Kidney (tissue), 13 donors: ENCODE measurements at regions not wholly inside any gene's neighbourhood (a gene's known extent, or its start where the extent isn't known, plus 50 kb on each side); places are given as distances from the start of the nearest gene placed in this dataset.
A peak's percentile ranks its signal among the peaks of the same experiment; 100 is the strongest.

Experiments
- DNase-seq, 5 donors: peaks; one replicate each; pipeline ENCODE4 v3.0.0-alpha.2; 2013 to 2020
- FAIRE-seq: peaks from 2 replicates; lab custom pipeline; 2012; peaks lifted over from hg19 to GRCh38; lab: Jason Lieb, UNC
- H3K27ac ChIP-seq, 2 donors: one replicate each; pipeline ENCODE4 v1.7.0; 2013; ENCODE audit warnings: low read depth in 2 of 2, low read length in 2 of 2, inconsistent platforms in 1 of 2
- H3K27me3 ChIP-seq: one replicate; pipeline ENCODE4 v1.7.1; 2013; ENCODE audit warnings: low read length, inconsistent platforms; ENCODE audit not compliant: control insufficient read depth, insufficient read depth
- H3K36me3 ChIP-seq, 3 donors: one replicate each; pipeline versions ENCODE4 v1.7.0 to v1.7.1; 2013; ENCODE audit warnings: low read length in 3 of 3, control low read depth in 1 of 3, inconsistent platforms in 1 of 3; ENCODE audit not compliant: insufficient read depth in 3 of 3, control insufficient read depth in 2 of 3
- H3K4me1 ChIP-seq, 3 donors: one replicate each; pipeline versions ENCODE4 v1.7.0 to v1.7.1; 2013; ENCODE audit warnings: low read length in 3 of 3, inconsistent platforms in 1 of 3, low read depth in 1 of 3; ENCODE audit not compliant: control insufficient read depth in 2 of 3, insufficient read depth in 2 of 3
- H3K4me3 ChIP-seq, 3 donors: one replicate each; pipeline versions ENCODE4 v1.7.0 to v1.8.1; 2013; ENCODE audit warnings: low read length in 3 of 3, control low read depth in 1 of 3, inconsistent platforms in 1 of 3
- H3K9ac ChIP-seq, 3 donors: one replicate each; pipeline versions ENCODE4 v1.7.0 to v1.7.1; 2013; ENCODE audit warnings: low read length in 3 of 3, control low read depth in 1 of 3, inconsistent platforms in 1 of 3
- H3K9me3 ChIP-seq, 3 donors: one replicate each; pipeline versions ENCODE4 v1.7.0 to v1.7.1; 2013; ENCODE audit warnings: low read length in 3 of 3, control low read depth in 1 of 3, inconsistent platforms in 1 of 3; ENCODE audit not compliant: control insufficient read depth in 2 of 3, insufficient read depth in 1 of 3
- CTCF ChIP-seq: IDR thresholded peaks from 3 replicates; pipeline ENCODE4 v1.5.1; 2012; ENCODE audit warnings: mild to moderate bottlenecking, moderate library complexity, borderline replicate concordance; ENCODE audit not compliant: insufficient read depth; ENCODE audit errors: extremely low read depth
- intact Hi-C: fragments of 100-400 bp; cut with DNase I; formaldehyde crosslinking; loops from one replicate; pipeline ENCODE4 v1.11.1; 2022
- donor health status: control.
- donor health status: control.
- donor health status: control.
- donor health status: control.
- donor health status: control.
- donor health status: DM: yes; HTN: yes; CAD: no.
- donor health status: Normal renal cell carcinoma (clear cell type).

- peaks cover 0 to 3% (median 0%) of the 10 kb centered on the region in 3 donors for H3K4me1 ChIP-seq
- TF ChIP-seq CTCF: no peak
- no peak overlapping the region for H3K9ac ChIP-seq
- FAIRE-seq (no peak), DNase-seq (peak in 2 of 5 donors; percentile 16 to 51)
- intact Hi-C loops: no loop called here
- no peak overlapping the region for H3K27ac ChIP-seq
- no peaks in the 10 kb centered on the region for H3K27me3 ChIP-seq
- no peaks in the 10 kb centered on the region for H3K9me3 ChIP-seq
- H3K4me3 ChIP-seq: no peak overlapping the region
- H3K36me3 ChIP-seq: no peaks in the 10 kb centered on the region
Measured at GRCh38 chr16:65547772-65548446, 426.0 kb upstream of the CDH11 start.

- Histone ChIP-seq H3K27me3 (no peaks in the 10 kb centered on the region), H3K36me3 (no peaks in the 10 kb centered on the region), H3K4me3 (no peak overlapping the region), H3K27ac (no peak overlapping the region), H3K4me1 (peaks cover 0 to 3% (median 0%) of the 10 kb centered on the region in 3 donors), H3K9me3 (no peaks in the 10 kb centered on the region), H3K9ac (no peak overlapping the region)
- no peak for TF ChIP-seq CTCF
- DNase-seq (peak in 2 of 5 donors; percentile 54 to 79), FAIRE-seq (no peak)
- intact Hi-C loops: no loop called here
Measured at GRCh38 chr16:65546353-65546791, 424.5 kb upstream of the CDH11 start.

GRCh38 chr16:65545413-65545956, 423.6 kb upstream of the CDH11 start:
- no peak overlapping the region for H3K9ac ChIP-seq
- no peaks in the 10 kb centered on the region for H3K36me3 ChIP-seq
- DNase-seq (peak in 2 of 5 donors; percentile 30 to 51), FAIRE-seq (no peak)
- H3K4me3 ChIP-seq: no peak overlapping the region
- H3K4me1 ChIP-seq: peaks cover 0 to 3% (median 0%) of the 10 kb centered on the region in 3 donors
- no peaks in the 10 kb centered on the region for H3K27me3 ChIP-seq
- no peak for TF ChIP-seq CTCF
- intact Hi-C loops: no loop called here
- H3K27ac ChIP-seq: no peak overlapping the region
- no peaks in the 10 kb centered on the region for H3K9me3 ChIP-seq
